ENCODE measurements at regions not wholly inside any gene's neighbourhood (a gene's known extent, or its start where the extent isn't known, plus 50 kb on each side); places are given as distances from the start of the nearest gene placed in this dataset.

DNA sequence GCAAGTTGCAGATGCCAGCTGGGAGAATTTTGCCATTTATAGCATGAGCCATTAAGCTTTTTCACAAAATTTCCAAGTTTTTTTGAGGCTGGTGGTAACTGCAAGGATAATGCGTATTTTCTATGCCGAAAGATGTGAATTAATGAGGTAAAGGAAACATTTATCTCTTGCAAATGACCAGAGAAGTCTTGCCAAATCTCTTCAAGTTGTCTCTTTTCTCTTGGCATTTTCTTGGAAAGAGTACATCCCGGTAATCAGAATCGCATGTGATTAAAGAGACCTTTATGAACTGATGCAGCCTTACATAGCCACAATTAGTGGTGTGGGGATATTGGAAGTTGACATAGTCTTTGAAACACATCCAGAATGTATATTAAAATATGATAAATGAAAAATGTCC, 136.5 kb upstream of the MMADHC start:
- Histone ChIP-seq H3K36me3 (ENCODE audit: insufficient read depth, insufficient read length, low read length) (no peaks in the 10 kb centered on the region), H3K4me1 (ENCODE audit: insufficient read depth, insufficient read length) (no peaks in the 10 kb centered on the region)

DNA sequence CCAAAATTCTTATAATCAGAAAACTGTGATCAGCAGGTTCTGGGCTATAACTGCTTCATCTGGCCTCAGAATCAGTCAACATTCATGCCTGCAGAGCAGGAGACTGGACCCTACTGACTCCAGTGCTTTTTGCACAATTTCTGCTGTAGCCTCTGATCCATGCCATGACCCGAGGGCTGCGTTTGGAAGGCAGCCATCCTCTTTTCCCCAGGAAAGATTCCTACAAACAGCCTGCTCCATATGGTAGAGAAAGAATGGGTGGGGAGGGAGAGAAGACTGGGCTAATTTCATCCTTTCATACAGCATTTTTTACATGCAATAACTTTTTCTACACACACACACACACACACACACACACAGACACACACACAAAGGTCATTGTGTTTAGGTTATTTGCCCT, 133.0 kb upstream of the MMADHC start:
- Histone ChIP-seq H3K36me3 (ENCODE audit: insufficient read depth, insufficient read length, low read length) (no peaks in the 10 kb centered on the region), H3K4me3 (ENCODE audit: insufficient read length, low read depth) (no peak overlapping the region), H3K4me1 (ENCODE audit: insufficient read depth, insufficient read length) (no peaks in the 10 kb centered on the region), H3K9me3 (ENCODE audit: insufficient read depth, low read length) (no peaks in the 10 kb centered on the region), H3K9ac (ENCODE audit: insufficient read length, low read depth) (no peak overlapping the region), H3K27me3 (ENCODE audit: insufficient read depth, insufficient read length) (no peaks in the 10 kb centered on the region)
- TF ChIP-seq SUZ12 (IDR thresholded peaks at IDR 0.05; ENCODE audit: extremely low read depth, insufficient read depth, insufficient read length) (no peak), ZNF274 (IDR thresholded peaks at IDR 0.05; ENCODE audit: low read depth, low read length) (no peak), YY1 (IDR thresholded peaks at IDR 0.05; ENCODE audit: insufficient read depth, insufficient read length) (no peak)
- no peak for DNase-seq (ENCODE audit: low read depth, low spot score)

More for the DNA sequence above, 136.5 kb upstream of the MMADHC start:
- no peak for DNase-seq (ENCODE audit: low read depth, low spot score)
- H3K9me3 ChIP-seq (ENCODE audit: insufficient read depth, low read length): no peaks in the 10 kb centered on the region
- H3K4me3 ChIP-seq (ENCODE audit: insufficient read length, low read depth): no peak overlapping the region
- no peak overlapping the region for H3K9ac ChIP-seq (ENCODE audit: insufficient read length, low read depth)
- H3K27me3 ChIP-seq (ENCODE audit: insufficient read depth, insufficient read length): no peaks in the 10 kb centered on the region
- TF ChIP-seq YY1 (IDR thresholded peaks at IDR 0.05; ENCODE audit: insufficient read depth, insufficient read length): no peak
- TF ChIP-seq SUZ12 (IDR thresholded peaks at IDR 0.05; ENCODE audit: extremely low read depth, insufficient read depth, insufficient read length): no peak
- no peak for TF ChIP-seq ZNF274 (IDR thresholded peaks at IDR 0.05; ENCODE audit: low read depth, low read length)

DNA sequence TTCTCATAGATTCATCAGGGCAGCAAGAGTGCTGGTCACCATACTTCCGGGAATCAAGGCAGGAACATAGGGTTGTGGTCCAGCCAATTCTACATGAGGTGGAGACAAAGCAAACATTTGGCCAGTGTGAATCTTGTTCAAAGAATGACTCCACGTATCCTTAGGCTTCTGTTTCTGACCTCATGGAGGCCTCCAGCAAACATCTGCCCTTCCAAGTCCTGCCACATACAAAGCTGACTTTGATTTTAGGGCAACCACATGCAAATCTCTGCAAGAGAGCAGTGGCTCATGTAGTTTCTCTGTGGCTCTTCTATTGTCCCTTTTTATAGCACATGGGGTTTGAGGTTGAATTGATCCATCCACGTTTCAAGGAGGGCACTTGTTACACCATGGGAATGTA, 132.1 kb upstream of the MMADHC start:
- no peak for DNase-seq (ENCODE audit: low read depth, low spot score)
- H3K4me3 ChIP-seq (ENCODE audit: insufficient read length, low read depth): no peak overlapping the region
- H3K4me1 ChIP-seq (ENCODE audit: insufficient read depth, insufficient read length): no peaks in the 10 kb centered on the region
- H3K9ac ChIP-seq (ENCODE audit: insufficient read length, low read depth): no peak overlapping the region
- H3K36me3 ChIP-seq (ENCODE audit: insufficient read depth, insufficient read length, low read length): no peaks in the 10 kb centered on the region
- H3K9me3 ChIP-seq (ENCODE audit: insufficient read depth, low read length): no peaks in the 10 kb centered on the region
- no peaks in the 10 kb centered on the region for H3K27me3 ChIP-seq (ENCODE audit: insufficient read depth, insufficient read length)
- TF ChIP-seq ZNF274 (IDR thresholded peaks at IDR 0.05; ENCODE audit: low read depth, low read length): no peak
- TF ChIP-seq YY1 (IDR thresholded peaks at IDR 0.05; ENCODE audit: insufficient read depth, insufficient read length): no peak
- TF ChIP-seq SUZ12 (IDR thresholded peaks at IDR 0.05; ENCODE audit: extremely low read depth, insufficient read depth, insufficient read length): no peak

DNA sequence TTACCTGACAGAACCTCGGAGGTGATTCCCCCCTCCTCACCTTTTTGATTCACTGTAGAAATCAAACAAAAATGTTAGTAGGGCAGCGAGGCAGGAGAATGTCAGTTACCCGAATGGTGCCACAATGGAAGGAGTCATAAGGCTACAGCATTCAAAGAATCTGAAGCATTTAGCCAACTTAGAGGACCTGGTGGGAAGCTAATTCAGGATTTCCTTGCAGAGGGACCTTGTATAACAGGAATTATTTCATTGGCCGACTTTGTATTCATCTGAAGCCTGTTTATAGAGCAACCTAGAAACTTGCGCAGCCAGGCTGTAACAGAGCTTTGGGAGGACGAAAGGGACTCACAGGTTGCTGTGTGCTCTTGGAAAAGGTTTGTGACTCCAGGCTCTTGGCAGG, 129.1 kb upstream of the MMADHC start:
- H3K36me3 ChIP-seq (ENCODE audit: insufficient read depth, insufficient read length, low read length): no peaks in the 10 kb centered on the region
- H3K4me1 ChIP-seq (ENCODE audit: insufficient read depth, insufficient read length): no peaks in the 10 kb centered on the region
- H3K9ac ChIP-seq (ENCODE audit: insufficient read length, low read depth): no peak overlapping the region
- no peaks in the 10 kb centered on the region for H3K9me3 ChIP-seq (ENCODE audit: insufficient read depth, low read length)
- TF ChIP-seq ZNF274 (IDR thresholded peaks at IDR 0.05; ENCODE audit: low read depth, low read length) (no peak), YY1 (IDR thresholded peaks at IDR 0.05; ENCODE audit: insufficient read depth, insufficient read length) (no peak), SUZ12 (IDR thresholded peaks at IDR 0.05; ENCODE audit: extremely low read depth, insufficient read depth, insufficient read length) (no peak)
- H3K27me3 ChIP-seq (ENCODE audit: insufficient read depth, insufficient read length): no peaks in the 10 kb centered on the region
- H3K4me3 ChIP-seq (ENCODE audit: insufficient read length, low read depth): no peak overlapping the region
- peak; percentile 23 for DNase-seq (ENCODE audit: low read depth, low spot score)

DNA sequence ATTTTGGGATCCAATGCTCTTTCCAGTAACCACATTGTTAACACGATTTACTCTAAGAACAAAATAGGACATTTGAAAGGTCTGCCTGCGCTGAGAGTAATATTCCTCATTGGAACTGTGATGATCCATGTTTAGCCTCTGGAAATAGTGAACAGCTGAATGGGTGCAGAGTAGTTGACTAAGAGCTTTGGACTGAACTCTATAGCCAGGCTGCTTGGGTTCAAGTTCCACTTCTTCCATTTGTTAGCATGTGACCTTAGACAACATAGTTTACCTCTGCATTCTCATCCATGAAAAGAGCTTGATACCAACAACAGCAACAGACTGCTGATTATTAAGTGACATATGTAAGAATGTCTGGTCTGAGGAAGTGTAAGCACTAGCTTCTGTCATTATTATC, 128.3 kb upstream of the MMADHC start:
- Histone ChIP-seq H3K9me3 (ENCODE audit: insufficient read depth, low read length) (no peaks in the 10 kb centered on the region), H3K4me1 (ENCODE audit: insufficient read depth, insufficient read length) (no peaks in the 10 kb centered on the region), H3K9ac (ENCODE audit: insufficient read length, low read depth) (no peak overlapping the region), H3K27me3 (ENCODE audit: insufficient read depth, insufficient read length) (no peaks in the 10 kb centered on the region), H3K4me3 (ENCODE audit: insufficient read length, low read depth) (no peak overlapping the region), H3K36me3 (ENCODE audit: insufficient read depth, insufficient read length, low read length) (no peaks in the 10 kb centered on the region)
- DNase-seq (ENCODE audit: low read depth, low spot score): no peak
- TF ChIP-seq YY1 (IDR thresholded peaks at IDR 0.05; ENCODE audit: insufficient read depth, insufficient read length) (no peak), ZNF274 (IDR thresholded peaks at IDR 0.05; ENCODE audit: low read depth, low read length) (no peak), SUZ12 (IDR thresholded peaks at IDR 0.05; ENCODE audit: extremely low read depth, insufficient read depth, insufficient read length) (no peak)

DNA sequence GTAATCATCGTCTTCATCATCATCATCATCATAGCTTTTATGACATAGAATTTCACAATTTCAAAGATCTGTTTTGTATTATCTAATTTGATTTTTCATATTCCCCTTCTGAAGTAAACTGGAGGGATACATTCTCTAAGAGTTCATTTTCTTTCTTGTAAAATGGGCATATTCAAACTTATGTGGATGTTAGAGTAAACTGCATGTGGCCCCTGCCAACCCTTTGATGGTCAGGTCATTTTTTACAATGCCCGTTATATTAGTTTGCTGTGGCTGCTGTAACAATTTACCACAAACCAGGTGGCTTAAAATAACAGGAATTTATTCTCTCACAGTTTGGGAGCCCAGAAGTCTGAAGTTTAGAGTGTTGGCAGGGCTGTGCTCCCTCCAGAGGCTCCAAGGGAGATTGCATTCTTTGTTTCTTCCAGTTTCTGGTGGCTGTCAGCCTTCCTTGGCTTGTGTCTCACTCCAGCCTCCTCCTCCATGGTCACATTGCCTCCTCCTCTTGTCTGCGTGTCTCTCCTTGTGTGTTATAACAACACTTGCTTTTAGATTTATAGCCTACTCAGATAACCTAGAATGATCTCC, 127.5 kb upstream of the MMADHC start:
- H3K27me3 ChIP-seq (ENCODE audit: insufficient read depth, insufficient read length): no peaks in the 10 kb centered on the region
- TF ChIP-seq ZNF274 (IDR thresholded peaks at IDR 0.05; ENCODE audit: low read depth, low read length) (no peak), SUZ12 (IDR thresholded peaks at IDR 0.05; ENCODE audit: extremely low read depth, insufficient read depth, insufficient read length) (no peak), YY1 (IDR thresholded peaks at IDR 0.05; ENCODE audit: insufficient read depth, insufficient read length) (no peak)
- H3K4me3 ChIP-seq (ENCODE audit: insufficient read length, low read depth): no peak overlapping the region
- no peaks in the 10 kb centered on the region for H3K36me3 ChIP-seq (ENCODE audit: insufficient read depth, insufficient read length, low read length)
- no peaks in the 10 kb centered on the region for H3K4me1 ChIP-seq (ENCODE audit: insufficient read depth, insufficient read length)
- peak; percentile 35 for DNase-seq (ENCODE audit: low read depth, low spot score)
- H3K9ac ChIP-seq (ENCODE audit: insufficient read length, low read depth): no peak overlapping the region
- no peaks in the 10 kb centered on the region for H3K9me3 ChIP-seq (ENCODE audit: insufficient read depth, low read length)

DNA sequence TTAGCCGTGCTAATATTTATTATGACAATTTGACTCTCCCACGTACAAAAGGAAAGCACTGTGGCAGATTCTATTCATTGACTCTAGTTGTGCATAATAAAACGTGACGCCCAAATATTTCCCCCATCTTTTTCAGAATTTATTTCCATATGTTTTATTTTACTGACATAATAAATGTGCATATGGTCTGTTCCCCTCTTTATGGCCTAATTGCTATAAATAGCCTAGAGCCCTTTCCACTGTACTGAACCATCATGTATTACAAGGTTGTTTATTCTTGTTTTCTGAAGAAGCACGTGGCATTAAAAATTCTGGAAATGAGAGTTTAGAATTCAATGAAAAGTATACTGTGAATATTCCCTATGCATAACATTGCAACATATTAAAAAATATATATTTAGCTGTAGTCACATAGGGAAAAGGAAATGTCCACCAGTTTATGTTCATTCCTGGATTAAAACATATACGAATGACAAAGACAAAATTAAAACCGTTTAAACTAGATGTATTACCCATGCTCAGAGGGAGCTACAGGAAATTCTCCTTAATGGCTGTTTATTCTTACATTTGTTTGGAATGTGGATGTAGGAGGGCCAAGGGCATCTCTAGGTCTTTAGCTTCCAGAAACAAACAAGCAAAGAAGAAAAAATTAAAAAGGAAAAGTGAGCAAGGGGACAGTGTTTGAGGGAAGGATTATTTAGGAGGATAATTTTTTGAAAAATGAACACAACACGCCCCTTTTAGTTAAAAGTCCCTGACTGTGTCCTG, 122.1 kb upstream of the MMADHC start:
- no peak overlapping the region for H3K9ac ChIP-seq (ENCODE audit: insufficient read length, low read depth)
- no peaks in the 10 kb centered on the region for H3K4me1 ChIP-seq (ENCODE audit: insufficient read depth, insufficient read length)
- TF ChIP-seq YY1 (IDR thresholded peaks at IDR 0.05; ENCODE audit: insufficient read depth, insufficient read length) (no peak), SUZ12 (IDR thresholded peaks at IDR 0.05; ENCODE audit: extremely low read depth, insufficient read depth, insufficient read length) (no peak)
- H3K9me3 ChIP-seq (ENCODE audit: insufficient read depth, low read length): no peaks in the 10 kb centered on the region
- H3K4me3 ChIP-seq (ENCODE audit: insufficient read length, low read depth): no peak overlapping the region
- no peaks in the 10 kb centered on the region for H3K36me3 ChIP-seq (ENCODE audit: insufficient read depth, insufficient read length, low read length)
- no peak for DNase-seq (ENCODE audit: low read depth, low spot score)
- H3K27me3 ChIP-seq (ENCODE audit: insufficient read depth, insufficient read length): no peaks in the 10 kb centered on the region
